ENCODE measurements at regions not wholly inside any gene's neighbourhood (a gene's known extent, or its start where the extent isn't known, plus 50 kb on each side); places are given as distances from the start of the nearest gene placed in this dataset.

- H3K27me3 ChIP-seq = no peaks in the 10 kb centered on the region
- no peak overlapping the region for H3K4me3 ChIP-seq
- H3K4me1 ChIP-seq = peaks cover 0 to 9% (median 8%) of the 10 kb centered on the region in 4 donors
- H3K36me3 ChIP-seq = no peaks in the 10 kb centered on the region
- DNase-seq (ENCODE audit: extremely low spot score) = no peak
- TF ChIP-seq POLR2AphosphoS5 (IDR thresholded peaks at IDR 0.05) = no peak
- WGBS = 70% methylated on average over 5 of the region's 5 CpGs
- no peaks in the 10 kb centered on the region for H3K9me3 ChIP-seq
- H3K27ac ChIP-seq (replicated peaks in 1 of 4) = no peak overlapping the region
- intact Hi-C loops (cut with DNase I) = no loop called here
Observed at GRCh38 chr17:77763575-77763974, 194.9 kb upstream of the TNRC6C start.

- H3K36me3 ChIP-seq = no peaks in the 10 kb centered on the region
- no peak overlapping the region for H3K27ac ChIP-seq (replicated peaks in 1 of 4)
- intact Hi-C loops (cut with DNase I) = no loop called here
- no peaks in the 10 kb centered on the region for H3K9me3 ChIP-seq
- peaks cover 0 to 16% (median 12%) of the 10 kb centered on the region in 4 donors for H3K4me1 ChIP-seq
- 100% methylated on average over 1 of the region's 1 CpG for WGBS
- TF ChIP-seq CTCF (IDR thresholded peaks at IDR 0.05) = no peak
- TF ChIP-seq POLR2AphosphoS5 (IDR thresholded peaks at IDR 0.05) = no peak
- TF ChIP-seq POLR2A (IDR thresholded peaks at IDR 0.05; ENCODE audit: low read depth) = no peak
- no peak for TF ChIP-seq EP300 (IDR thresholded peaks at IDR 0.05)
- H3K4me3 ChIP-seq = no peak overlapping the region
- no peaks in the 10 kb centered on the region for H3K27me3 ChIP-seq
- DNase-seq (ENCODE audit: extremely low spot score) = no peak
Observed at GRCh38 chr17:77765292-77765691, 193.2 kb upstream of the TNRC6C start.

- Histone ChIP-seq H3K27ac (replicated peaks in 1 of 4) (no peak overlapping the region), H3K4me1 (peaks cover 0 to 23% (median 13%) of the 10 kb centered on the region in 4 donors), H3K27me3 (no peaks in the 10 kb centered on the region), H3K4me3 (no peak overlapping the region), H3K9me3 (no peaks in the 10 kb centered on the region), H3K36me3 (no peaks in the 10 kb centered on the region)
- DNase-seq (ENCODE audit: extremely low spot score) = no peak
- TF ChIP-seq EP300 (IDR thresholded peaks at IDR 0.05) = no peak
- TF ChIP-seq CTCF (IDR thresholded peaks at IDR 0.05) = no peak
- no peak for TF ChIP-seq POLR2AphosphoS5 (IDR thresholded peaks at IDR 0.05)
- no peak for TF ChIP-seq POLR2A (IDR thresholded peaks at IDR 0.05; ENCODE audit: low read depth)
- intact Hi-C loops (cut with DNase I) = no loop called here
Observed at GRCh38 chr17:77767148-77767547, 191.4 kb upstream of the TNRC6C start.

GRCh38 chr17:77768248-77768852 is 190.2 kb upstream of the TNRC6C start:
- DNase-seq (ENCODE audit: extremely low spot score) = no peak
- TF ChIP-seq POLR2A (IDR thresholded peaks at IDR 0.05; ENCODE audit: low read depth) (no peak), EP300 (IDR thresholded peaks at IDR 0.05) (no peak), CTCF (IDR thresholded peaks at IDR 0.05) (no peak), POLR2AphosphoS5 (IDR thresholded peaks at IDR 0.05) (no peak)
- H3K27ac ChIP-seq (replicated peaks in 1 of 4) = no peak overlapping the region
- H3K4me3 ChIP-seq = peak overlapping the region in 1 of 4 donors; percentile 31
- no peaks in the 10 kb centered on the region for H3K27me3 ChIP-seq
- intact Hi-C loops (cut with DNase I) = no loop called here
- H3K4me1 ChIP-seq = peaks cover 7 to 32% (median 22%) of the 10 kb centered on the region in 4 donors
- no peaks in the 10 kb centered on the region for H3K9me3 ChIP-seq
- no peaks in the 10 kb centered on the region for H3K36me3 ChIP-seq
- 74% methylated on average over 14 of the region's 14 CpGs for WGBS

- Histone ChIP-seq H3K27ac (replicated peaks in 1 of 4) (no peak overlapping the region), H3K27me3 (no peaks in the 10 kb centered on the region), H3K36me3 (no peaks in the 10 kb centered on the region), H3K9me3 (no peaks in the 10 kb centered on the region), H3K4me3 (no peak overlapping the region), H3K4me1 (peaks cover 7 to 32% (median 22%) of the 10 kb centered on the region in 4 donors)
- no peak for DNase-seq (ENCODE audit: extremely low spot score)
- TF ChIP-seq CTCF (IDR thresholded peaks at IDR 0.05) = no peak
- TF ChIP-seq POLR2AphosphoS5 (IDR thresholded peaks at IDR 0.05) = no peak
- TF ChIP-seq EP300 (IDR thresholded peaks at IDR 0.05) = no peak
- no peak for TF ChIP-seq POLR2A (IDR thresholded peaks at IDR 0.05; ENCODE audit: low read depth)
- intact Hi-C loops (cut with DNase I) = no loop called here
- 86% methylated on average over 7 of the region's 7 CpGs for WGBS
Observed at GRCh38 chr17:77769215-77769614, 189.3 kb upstream of the TNRC6C start.
